Middle frontal gyrus (tissue), 1 donor: ENCODE measurements at regions not wholly inside any gene's neighbourhood (a gene's known extent, or its start where the extent isn't known, plus 50 kb on each side); places are given as distances from the start of the nearest gene placed in this dataset.
"Not testable (repeated sequence)": the region's sequence is repeated elsewhere in the genome, so short reads cannot be mapped to it uniquely, and the experiment has no call there.

Experiments used
- DNase-seq: peaks from one replicate; pipeline ENCODE4 v3.0.0-alpha.2; 2015; ENCODE audit warnings: low spot score; ENCODE audit errors: extremely low spot score

- DNase-seq: no peak
Measured at GRCh38 chr2:7145707-7146106, 228.5 kb downstream of the RNF144A start.

- no peak for DNase-seq
Measured at GRCh38 chr2:7146151-7146550, 228.9 kb downstream of the RNF144A start.

- no peak for DNase-seq
Measured at GRCh38 chr2:7154656-7155055, 237.4 kb downstream of the RNF144A start.

GRCh38 chr2:7161501-7161900 lies 244.3 kb downstream of the RNF144A start:
- DNase-seq: no peak

- no peak for DNase-seq
Measured at GRCh38 chr2:7165736-7166135, 248.5 kb downstream of the RNF144A start.

- DNase-seq: no peak
Measured at GRCh38 chr2:7167801-7168411, 250.7 kb downstream of the RNF144A start.

GRCh38 chr2:7169593-7169992 lies 252.4 kb downstream of the RNF144A start:
- DNase-seq: no peak

- DNase-seq: not testable (repeated sequence)
Measured at GRCh38 chr2:7178996-7179395, 261.8 kb downstream of the RNF144A start.

GRCh38 chr2:7180638-7181370 lies 263.6 kb downstream of the RNF144A start:
- DNase-seq: no peak

- no peak for DNase-seq
Measured at GRCh38 chr2:7182525-7182924, 265.3 kb downstream of the RNF144A start.

GRCh38 chr2:7189106-7189505 lies 271.9 kb downstream of the RNF144A start:
- no peak for DNase-seq

GRCh38 chr2:7190587-7191324 lies 273.5 kb downstream of the RNF144A start:
- DNase-seq: no peak

GRCh38 chr2:7191932-7192331 lies 274.7 kb downstream of the RNF144A start:
- no peak for DNase-seq

GRCh38 chr2:7193457-7193856 lies 276.2 kb downstream of the RNF144A start:
- DNase-seq: no peak

- no peak for DNase-seq
Measured at GRCh38 chr2:7194950-7195349, 277.7 kb downstream of the RNF144A start.

- no peak for DNase-seq
Measured at GRCh38 chr2:7196883-7197282, 279.7 kb downstream of the RNF144A start.

- no peak for DNase-seq
Measured at GRCh38 chr2:7201851-7202250, 284.6 kb downstream of the RNF144A start.

GRCh38 chr2:7203056-7203467 lies 285.9 kb downstream of the RNF144A start:
- peak; percentile 54 for DNase-seq

- DNase-seq: no peak
Measured at GRCh38 chr2:7205151-7205830, 288.1 kb downstream of the RNF144A start.

- DNase-seq: no peak
Measured at GRCh38 chr2:7206111-7206810, 289.0 kb downstream of the RNF144A start.

GRCh38 chr2:7207631-7208030 lies 290.4 kb downstream of the RNF144A start:
- no peak for DNase-seq
